ENCODE measurements at regions not wholly inside any gene's neighbourhood (a gene's known extent, or its start where the extent isn't known, plus 50 kb on each side); places are given as distances from the start of the nearest gene placed in this dataset.

DNA sequence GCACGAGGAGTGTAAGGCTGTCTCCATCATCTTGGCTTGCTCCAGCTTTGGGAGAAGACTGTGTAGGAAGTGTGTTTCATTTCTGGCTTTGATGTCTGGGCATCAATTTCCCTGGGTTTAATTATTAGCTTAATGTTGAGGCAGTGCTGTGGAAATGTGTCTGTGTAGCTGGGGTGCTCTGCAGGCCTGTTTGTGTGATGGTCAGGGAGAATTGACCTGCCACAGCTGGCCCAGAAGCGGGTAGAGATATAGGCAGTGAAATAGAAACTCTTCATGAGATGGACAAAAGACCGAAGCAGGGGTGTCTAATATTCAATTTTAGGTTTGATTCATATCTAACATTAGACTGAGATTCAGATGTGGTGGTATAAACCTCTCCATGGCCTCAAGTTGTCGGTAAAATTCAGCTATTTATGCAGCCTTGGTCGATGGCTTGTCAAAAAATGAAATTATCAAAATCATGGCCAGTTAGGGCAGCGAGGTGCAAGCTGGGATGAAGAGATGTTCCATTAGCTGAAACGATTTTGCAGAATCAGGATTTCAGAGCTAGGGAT lies 95.3 kb upstream of the SNX9 start:
- intact Hi-C loops (cut with DNase I), result no loop called here
- H3K27me3 ChIP-seq, result no peaks in the 10 kb centered on the region
- H3K4me3 ChIP-seq, result no peak overlapping the region
- H3K9me3 ChIP-seq, result peaks cover 0 to 25% (median 10%) of the 10 kb centered on the region in 12 donors
- H3K4me1 ChIP-seq, result peaks cover 0 to 28% (median 7%) of the 10 kb centered on the region in 12 donors
- no peaks in the 10 kb centered on the region for H3K36me3 ChIP-seq
- TF ChIP-seq POLR2A (IDR thresholded peaks at IDR 0.05), result no peak
- TF ChIP-seq, protein P1, sequence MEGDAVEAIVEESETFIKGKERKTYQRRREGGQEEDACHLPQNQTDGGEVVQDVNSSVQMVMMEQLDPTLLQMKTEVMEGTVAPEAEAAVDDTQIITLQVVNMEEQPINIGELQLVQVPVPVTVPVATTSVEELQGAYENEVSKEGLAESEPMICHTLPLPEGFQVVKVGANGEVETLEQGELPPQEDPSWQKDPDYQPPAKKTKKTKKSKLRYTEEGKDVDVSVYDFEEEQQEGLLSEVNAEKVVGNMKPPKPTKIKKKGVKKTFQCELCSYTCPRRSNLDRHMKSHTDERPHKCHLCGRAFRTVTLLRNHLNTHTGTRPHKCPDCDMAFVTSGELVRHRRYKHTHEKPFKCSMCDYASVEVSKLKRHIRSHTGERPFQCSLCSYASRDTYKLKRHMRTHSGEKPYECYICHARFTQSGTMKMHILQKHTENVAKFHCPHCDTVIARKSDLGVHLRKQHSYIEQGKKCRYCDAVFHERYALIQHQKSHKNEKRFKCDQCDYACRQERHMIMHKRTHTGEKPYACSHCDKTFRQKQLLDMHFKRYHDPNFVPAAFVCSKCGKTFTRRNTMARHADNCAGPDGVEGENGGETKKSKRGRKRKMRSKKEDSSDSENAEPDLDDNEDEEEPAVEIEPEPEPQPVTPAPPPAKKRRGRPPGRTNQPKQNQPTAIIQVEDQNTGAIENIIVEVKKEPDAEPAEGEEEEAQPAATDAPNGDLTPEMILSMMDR (IDR thresholded peaks at IDR 0.05), result no peak
- H3K27ac ChIP-seq, result peak overlapping the region in 10 of 12 donors; percentile 9 to 61 (median 48)
- no peak for DNase-seq
- no peak for ATAC-seq
- WGBS, 4 donors, result 78 to 92% (median 86%) methylated on average over 7 of the region's 7 CpGs

DNA sequence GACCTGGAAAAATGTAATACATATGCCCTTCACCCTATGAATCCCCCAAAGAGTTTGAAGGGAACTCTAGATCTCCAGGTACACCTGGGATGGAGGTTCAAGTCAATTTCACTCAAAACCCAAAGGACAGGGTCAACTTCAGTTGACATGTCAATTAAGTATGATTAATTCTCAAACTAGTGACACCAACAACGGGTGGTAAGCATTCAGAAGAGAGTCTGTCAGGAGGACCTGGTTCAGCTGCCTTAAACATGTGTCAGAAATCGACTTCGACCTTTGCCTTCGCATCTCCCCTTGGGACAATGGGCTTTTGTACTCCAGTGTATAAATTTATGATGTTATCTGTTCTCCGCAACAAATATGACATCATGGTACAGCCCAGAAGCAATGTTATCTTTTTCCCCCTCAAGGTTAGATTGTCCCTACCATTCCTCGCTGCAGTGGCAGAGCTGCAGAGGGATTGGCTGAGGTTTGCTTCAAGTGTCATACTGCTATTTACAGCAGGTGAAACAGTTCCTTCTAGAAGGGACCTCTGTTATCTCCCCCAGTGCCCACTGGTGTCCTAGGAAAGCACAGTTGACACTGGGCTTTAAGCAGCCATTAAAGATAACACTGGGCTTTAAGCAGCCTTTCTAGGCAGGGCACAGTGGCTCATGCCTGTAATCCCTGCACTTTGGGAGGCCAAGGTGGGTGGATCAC lies 94.7 kb upstream of the SNX9 start:
- peaks cover 0 to 28% (median 7%) of the 10 kb centered on the region in 12 donors for H3K4me1 ChIP-seq
- no peak overlapping the region for H3K4me3 ChIP-seq
- DNase-seq, result no peak
- intact Hi-C loops (cut with DNase I), result no loop called here
- peaks cover 0 to 25% (median 10%) of the 10 kb centered on the region in 12 donors for H3K9me3 ChIP-seq
- no peak overlapping the region for H3K27ac ChIP-seq
- WGBS, 4 donors, result 76 to 86% (median 80%) methylated on average over 6 of the region's 6 CpGs
- H3K27me3 ChIP-seq, result no peaks in the 10 kb centered on the region
- peak in 2 of 4 donors; percentile 60 to 67 for ATAC-seq
- no peak for TF ChIP-seq POLR2A (IDR thresholded peaks at IDR 0.05)
- TF ChIP-seq, protein P1 (IDR thresholded peaks at IDR 0.05), result no peak
- no peaks in the 10 kb centered on the region for H3K36me3 ChIP-seq

DNA sequence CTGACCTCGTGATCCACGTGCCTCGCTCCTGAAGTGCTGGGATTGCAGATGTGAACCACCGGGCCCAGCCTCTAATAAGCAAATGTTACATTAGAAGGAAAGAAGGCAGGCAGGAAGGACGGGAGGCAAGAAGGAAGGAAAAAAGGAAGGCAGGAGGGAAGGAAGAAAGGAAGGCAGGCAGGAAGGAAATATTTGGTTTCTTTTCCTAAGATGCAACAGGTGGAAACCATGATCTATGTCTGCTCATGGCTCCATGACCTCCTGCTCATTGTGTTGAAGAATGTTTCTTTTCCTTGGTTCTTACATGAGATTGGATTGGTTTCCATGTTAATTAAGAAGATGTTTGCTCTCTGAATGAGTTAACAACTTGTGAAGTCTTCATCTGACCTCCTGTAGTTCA lies 91.8 kb upstream of the SNX9 start:
- no peak overlapping the region for H3K4me3 ChIP-seq
- peaks cover 0 to 23% (median 7%) of the 10 kb centered on the region in 12 donors for H3K4me1 ChIP-seq
- TF ChIP-seq POLR2A (IDR thresholded peaks at IDR 0.05), result no peak
- TF ChIP-seq, protein P1 (IDR thresholded peaks at IDR 0.05), result no peak
- WGBS, 4 donors, result 94 to 96% (median 96%) methylated on average over 5 of the region's 5 CpGs
- H3K27ac ChIP-seq, result no peak overlapping the region
- H3K36me3 ChIP-seq, result no peaks in the 10 kb centered on the region
- ATAC-seq (no peak), DNase-seq (no peak)
- H3K27me3 ChIP-seq, result no peaks in the 10 kb centered on the region
- H3K9me3 ChIP-seq, result peaks cover 0 to under 1% (median 0%) of the 10 kb centered on the region in 12 donors
- intact Hi-C loops (cut with DNase I), result no loop called here

DNA sequence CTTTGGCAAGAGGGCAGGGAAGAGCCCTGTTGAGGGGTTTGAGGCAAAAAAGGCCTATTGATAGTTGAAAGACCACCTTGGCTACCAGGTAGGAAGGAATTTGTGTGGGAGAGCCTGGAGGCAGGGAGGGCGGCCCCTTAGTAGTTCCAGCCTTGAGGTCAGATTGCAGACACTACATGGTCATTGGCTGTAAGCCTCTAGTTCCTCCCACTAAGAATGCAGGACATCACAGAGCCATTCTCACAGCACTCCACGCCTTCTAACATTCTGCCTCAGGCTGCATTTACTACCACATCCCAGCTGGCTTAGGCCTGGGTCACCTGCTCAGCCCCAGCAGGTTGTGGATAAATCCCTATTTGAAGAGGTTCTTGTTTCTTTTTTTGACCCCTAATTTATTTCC lies 91.0 kb upstream of the SNX9 start:
- intact Hi-C loops (cut with DNase I), result no loop called here
- Histone ChIP-seq H3K27me3 (no peaks in the 10 kb centered on the region), H3K4me3 (no peak overlapping the region), H3K27ac (no peak overlapping the region), H3K36me3 (no peaks in the 10 kb centered on the region), H3K9me3 (no peaks in the 10 kb centered on the region), H3K4me1 (peaks cover 0 to 15% (median 6%) of the 10 kb centered on the region in 12 donors)
- ATAC-seq (no peak), DNase-seq (no peak)
- 94 to 100% (median 96%) methylated on average over 2 of the region's 2 CpGs for WGBS, 4 donors
- TF ChIP-seq, protein P1 (IDR thresholded peaks at IDR 0.05), result no peak
- no peak for TF ChIP-seq POLR2A (IDR thresholded peaks at IDR 0.05)
